H1 (cell line): ENCODE measurements at regions not wholly inside any gene's neighbourhood (a gene's known extent, or its start where the extent isn't known, plus 50 kb on each side); places are given as distances from the start of the nearest gene placed in this dataset.
A peak's percentile ranks its signal among the peaks of the same experiment; 100 is the strongest.

ENCODE experiments used
- CTCF ChIA-PET: fragments of 300-600 bp; sonication (Branson Sonifier 250); formaldehyde crosslinking; loops from one replicate; lab custom pipeline; 2021; ENCODE audit not compliant: partially characterized antibody; lab: Charles Lee
- POLR2A ChIA-PET: fragments of 300-600 bp; sonication (Branson Sonifier 250); formaldehyde crosslinking; loops from one replicate; lab custom pipeline; 2021; ENCODE audit warnings: inconsistent platforms; ENCODE audit not compliant: partially characterized antibody; lab: Charles Lee
- DNase-seq, 2 experiments: peaks; one replicate each; pipeline versions ENCODE4 v3.0.0 to v3.0.0-alpha.2; 2010 to 2022; ENCODE audit warnings: low spot score in 2 of 2, low read depth in 1 of 2, mixed read lengths in 1 of 2
- FAIRE-seq: peaks from 2 replicates; lab custom pipeline; 2011; peaks lifted over from hg19 to GRCh38; lab: Jason Lieb, UNC
- H2AFZ ChIP-seq: 2 replicates; pipeline ENCODE4 v1.8.1; 2012; ENCODE audit warnings: low read length, inconsistent platforms
- H2AK5ac ChIP-seq: 2 replicates; pipeline ENCODE4 v1.6.1; 2013; ENCODE audit warnings: low read depth, low read length
- H2BK120ac ChIP-seq: replicated peaks from 2 replicates; pipeline ENCODE3; 2013; ENCODE audit warnings: low read depth, low read length, inconsistent platforms
- H2BK12ac ChIP-seq: 2 replicates; pipeline ENCODE4 v1.6.1; 2013; ENCODE audit warnings: low read depth, low read length
- H2BK15ac ChIP-seq: 2 replicates; pipeline ENCODE4 v1.6.1; 2013; ENCODE audit warnings: low read length
- H2BK20ac ChIP-seq: 2 replicates; pipeline ENCODE4 v1.6.1; 2013; ENCODE audit warnings: low read length
- H2BK5ac ChIP-seq: 2 replicates; pipeline ENCODE4 v1.6.1; 2013; ENCODE audit warnings: low read depth, low read length
- H3K14ac ChIP-seq: 2 replicates; pipeline ENCODE4 v1.6.1; 2013; ENCODE audit warnings: inconsistent platforms; ENCODE audit not compliant: insufficient read length
- H3K18ac ChIP-seq: 2 replicates; pipeline ENCODE4 v1.6.1; 2013; ENCODE audit warnings: low read length; ENCODE audit errors: extremely low read depth
- H3K23ac ChIP-seq: 2 replicates; pipeline ENCODE4 v1.6.1; 2013; ENCODE audit warnings: inconsistent platforms; ENCODE audit not compliant: insufficient read length
- H3K23me2 ChIP-seq: 2 replicates; pipeline ENCODE4 v1.6.1; 2013; ENCODE audit warnings: low read depth, low read length
- H3K27ac ChIP-seq: 2 replicates; pipeline ENCODE4 v1.6.1; 2011; ENCODE audit warnings: low read depth, low read length, inconsistent platforms
- H3K27me3 ChIP-seq, 4 experiments: replicated peaks in 1 of 4; 1 replicate in 1 of 4; 2 replicates in 3 of 4; pipeline versions ENCODE4 v1.6.1 to v1.8.1; 2011 to 2013; ENCODE audit warnings: low read length in 3 of 4, mild to moderate bottlenecking in 3 of 4, inconsistent platforms in 2 of 4, mixed read lengths in 2 of 4, moderate library complexity in 1 of 4; ENCODE audit not compliant: control insufficient read depth in 3 of 4, insufficient read depth in 3 of 4; ENCODE audit errors: extremely low read depth in 1 of 4
- H3K36me3 ChIP-seq, 4 experiments: 2 replicates each; pipeline versions ENCODE4 v1.6.1 to v1.8.1; 2011 to 2013; ENCODE audit warnings: mild to moderate bottlenecking in 4 of 4, low read length in 3 of 4, moderate library complexity in 2 of 4, control low read depth in 1 of 4, inconsistent platforms in 1 of 4; ENCODE audit not compliant: insufficient read depth in 4 of 4, control insufficient read depth in 2 of 4
- H3K4ac ChIP-seq: replicated peaks from 2 replicates; pipeline ENCODE3; 2013; ENCODE audit warnings: low read length, low read depth, mixed read lengths, inconsistent platforms; ENCODE audit not compliant: insufficient read length
- H3K4me1 ChIP-seq, 4 experiments: replicated peaks in 1 of 4; 1 replicate in 1 of 4; 2 replicates in 3 of 4; pipeline versions ENCODE4 v1.6.1 to v1.8.1; 2011 to 2013; ENCODE audit warnings: low read length in 3 of 4, inconsistent platforms in 2 of 4, mixed read lengths in 1 of 4; ENCODE audit not compliant: insufficient read depth in 4 of 4, control insufficient read depth in 3 of 4
- H3K4me2 ChIP-seq, 2 experiments: 2 replicates each; pipeline versions ENCODE4 v1.6.1 to v1.8.1; 2011 to 2013; ENCODE audit warnings: low read depth in 2 of 2, low read length in 2 of 2, control low read depth in 1 of 2, inconsistent platforms in 1 of 2, mild to moderate bottlenecking in 1 of 2; ENCODE audit not compliant: insufficient read depth in 1 of 2
- H3K4me3 ChIP-seq, 4 experiments: fragments of 200-600, 300-600 bp in 1 of 4; sonication (generic), shearing (Covaris generic), sonication (Bioruptor Twin) in 1 of 4; 2 replicates each; pipeline versions ENCODE4 v1.5.1 to v1.8.1; 2011 to 2016; ENCODE audit warnings: low read length in 4 of 4, low read depth in 3 of 4, control low read depth in 2 of 4, inconsistent platforms in 2 of 4, mild to moderate bottlenecking in 2 of 4, mixed read lengths in 1 of 4, moderate library complexity in 1 of 4; ENCODE audit not compliant: insufficient read depth in 2 of 4; ENCODE audit errors: extremely low read depth in 1 of 4
- H3K56ac ChIP-seq: replicated peaks from 2 replicates; pipeline ENCODE3; 2013; ENCODE audit warnings: low read depth, mild to moderate bottlenecking, mixed read lengths, low read length, inconsistent platforms; ENCODE audit not compliant: insufficient read length
- H3K79me1 ChIP-seq: 2 replicates; pipeline ENCODE4 v1.6.1; 2013; ENCODE audit warnings: low read depth, low read length, control low read depth
- H3K79me2 ChIP-seq, 2 experiments: 2 replicates each; pipeline versions ENCODE4 v1.6.1 to v1.8.1; 2012 to 2013; ENCODE audit warnings: low read length in 2 of 2, mild to moderate bottlenecking in 2 of 2, inconsistent platforms in 1 of 2; ENCODE audit not compliant: insufficient read depth in 2 of 2, control insufficient read depth in 1 of 2
- H3K9ac ChIP-seq, 4 experiments: replicated peaks in 1 of 4; 1 replicate in 1 of 4; 2 replicates in 3 of 4; pipeline versions ENCODE4 v1.6.1 to v1.8.1; 2011 to 2013; ENCODE audit warnings: low read depth in 3 of 4, low read length in 3 of 4, control low read depth in 2 of 4, mild to moderate bottlenecking in 2 of 4, moderate library complexity in 2 of 4, inconsistent platforms in 1 of 4; ENCODE audit errors: extremely low read depth in 1 of 4
- H3K9me3 ChIP-seq, 2 experiments: 2 replicates each; pipeline versions ENCODE4 v1.6.1 to v1.8.1; 2012 to 2013; ENCODE audit warnings: mild to moderate bottlenecking in 2 of 2, moderate library complexity in 2 of 2, control low read depth in 1 of 2, inconsistent platforms in 1 of 2, low read depth in 1 of 2, low read length in 1 of 2, mixed read lengths in 1 of 2; ENCODE audit not compliant: insufficient read depth in 2 of 2
- H4K20me1 ChIP-seq, 2 experiments: replicated peaks in 1 of 2; 2 replicates each; pipeline versions ENCODE3 to v1.8.1; 2011 to 2013; ENCODE audit warnings: inconsistent platforms in 2 of 2, low read length in 2 of 2, mild to moderate bottlenecking in 1 of 2; ENCODE audit not compliant: insufficient read depth in 2 of 2, control insufficient read depth in 1 of 2
- H4K5ac ChIP-seq: 2 replicates; pipeline ENCODE4 v1.6.1; 2013; ENCODE audit warnings: low read length, low read depth, mixed read lengths, inconsistent platforms; ENCODE audit not compliant: insufficient read length
- H4K8ac ChIP-seq: 2 replicates; pipeline ENCODE4 v1.8.0; 2013; ENCODE audit warnings: mild to moderate bottlenecking, moderate library complexity, low read length, inconsistent platforms; ENCODE audit not compliant: insufficient read depth; ENCODE audit errors: extremely low read depth
- H4K91ac ChIP-seq: replicated peaks from 2 replicates; pipeline ENCODE3; 2013; ENCODE audit warnings: low read length, mixed read lengths, inconsistent platforms; ENCODE audit not compliant: insufficient read length
- BACH1 ChIP-seq: IDR thresholded peaks from 2 replicates; pipeline ENCODE4 v1.6.1; 2012; ENCODE audit warnings: low read length, improper control_type of control experiment
- CBX8 ChIP-seq: fragments of 300-800, 300-1000 bp; sonication (generic); IDR thresholded peaks from 2 replicates; pipeline ENCODE4 v1.7.1; 2016; ENCODE audit warnings: low read depth, low read length, borderline replicate concordance
- CHD1 ChIP-seq: IDR thresholded peaks from 2 replicates; pipeline ENCODE4 v1.6.1; 2012; ENCODE audit warnings: low read depth, low read length, improper control_type of control experiment
- GTF2F1 ChIP-seq: IDR thresholded peaks from 2 replicates; pipeline ENCODE4 v1.6.1; 2012; ENCODE audit warnings: low read depth, low read length, improper control_type of control experiment, borderline replicate concordance
- KDM4A ChIP-seq: IDR thresholded peaks from one replicate; pipeline ENCODE4 v1.7.1; 2012; ENCODE audit warnings: low read depth, mild to moderate bottlenecking, moderate library complexity, low read length, inconsistent platforms; ENCODE audit not compliant: severe bottlenecking
- NRF1 ChIP-seq: IDR thresholded peaks from 2 replicates; pipeline ENCODE4 v1.6.1; 2011; ENCODE audit warnings: mild to moderate bottlenecking, low read depth, low read length, improper control_type of control experiment
- SIRT6 ChIP-seq: IDR thresholded peaks from one replicate; pipeline ENCODE4 v1.7.1; 2012; ENCODE audit warnings: low read length, inconsistent platforms
- SP2 ChIP-seq: IDR thresholded peaks from 2 replicates; pipeline ENCODE4 v1.6.1; 2012; ENCODE audit warnings: mild to moderate bottlenecking, low read length, inconsistent platforms
- SUZ12 ChIP-seq: fragments of 200-600 bp; sonication (generic); IDR thresholded peaks from 2 replicates; pipeline ENCODE4 v1.6.1; 2012; ENCODE audit warnings: mild to moderate bottlenecking, inconsistent platforms, low read length, moderate library complexity, mixed read lengths
- TBP ChIP-seq: IDR thresholded peaks from 2 replicates; pipeline ENCODE4 v1.6.1; 2011; ENCODE audit warnings: low read depth, low read length, improper control_type of control experiment
- TCF12 ChIP-seq: IDR thresholded peaks from 2 replicates; pipeline ENCODE4 v1.6.1; 2011; ENCODE audit warnings: low read depth, mild to moderate bottlenecking, low read length
- YY1 ChIP-seq: IDR thresholded peaks from 2 replicates; pipeline ENCODE4 v1.6.1; 2011; ENCODE audit warnings: low read depth, mild to moderate bottlenecking, low read length
- WGBS, 2 experiments: shearing (Covaris generic) in 1 of 2; methylation state at CpG; one replicate each; pipeline versions ENCODE4 v1.1.6 to v1.1.7; 2013 to 2015; ENCODE audit warnings: low lambda C conversion rate in 2 of 2, mixed read lengths in 2 of 2, inconsistent platforms in 1 of 2, low coverage in 1 of 2, missing lambda C conversion rate in 1 of 2; ENCODE audit not compliant: insufficient replicate concordance in 2 of 2, insufficient coverage in 1 of 2, insufficient read length in 1 of 2; ENCODE audit errors: extremely low coverage in 1 of 2, missing lambda C conversion rate in 1 of 2; 5-methylcytosine and 5-hydroxymethylcytosine counted together
- TF ChIP-seq, protein P1 (sequence below): IDR thresholded peaks from 2 replicates; pipeline ENCODE4 v1.6.1; 2011; ENCODE audit warnings: low read depth, mild to moderate bottlenecking, low read length; ENCODE audit not compliant: insufficient read depth

DNA sequence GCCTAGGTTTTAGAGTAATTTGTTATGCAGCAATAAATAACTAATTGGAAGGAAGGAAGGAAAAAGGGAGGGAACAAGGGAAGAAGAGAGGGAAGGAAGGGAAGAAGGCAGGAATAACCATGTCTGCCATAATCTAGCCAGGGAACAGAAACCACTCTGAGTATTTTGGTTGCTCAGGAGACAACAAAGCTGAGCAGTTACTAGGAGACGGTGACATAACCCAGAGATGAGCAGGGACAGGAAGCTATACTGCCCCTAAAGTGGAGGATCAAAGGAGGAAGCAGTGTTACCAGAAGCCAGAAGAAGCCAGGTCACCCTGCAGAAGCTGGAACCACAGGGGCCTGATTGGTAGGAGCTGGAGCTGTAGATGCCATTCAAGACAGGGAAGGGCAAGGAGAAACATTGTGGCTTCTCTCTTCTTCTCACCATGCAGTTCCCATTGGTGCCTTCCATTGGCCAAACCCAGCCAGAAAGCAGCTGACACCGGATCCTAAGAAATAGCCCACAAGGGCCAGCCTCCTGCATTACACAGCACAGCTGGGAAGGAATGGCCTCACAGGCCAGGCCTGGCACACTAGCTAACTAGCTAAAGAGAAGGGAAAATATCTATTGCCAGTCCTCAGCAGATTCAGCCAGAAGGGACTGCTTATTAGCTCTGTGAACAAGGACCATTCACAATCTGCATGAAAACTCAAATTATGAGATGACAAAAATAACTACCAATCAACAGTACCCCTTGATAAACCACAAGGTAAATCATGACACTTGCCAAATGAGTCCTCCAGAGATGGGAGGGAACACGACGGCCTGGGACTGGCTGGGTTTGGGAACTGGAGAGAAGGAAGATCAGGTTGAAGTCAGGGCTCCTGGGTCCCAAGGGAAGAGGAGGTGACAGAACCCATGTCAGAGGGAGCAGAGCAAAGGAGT lies 184.5 kb upstream of the NFE2L3 start:
- no peak overlapping the region for H3K56ac ChIP-seq
- ChIA-PET POLR2A (interaction anchor here (0.6 to 1.3 kb wide), 2 partner anchors 20 to 49 kb away, joined by 3 read pairs; no protein-coding TSS in a partner anchor), CTCF (interaction anchor here (0.9 to 1.9 kb wide), 3 partner anchors 26 to 402 kb away, joined by 3 to 4 read pairs (median 4); no protein-coding TSS in a partner anchor)
- no peaks in the 10 kb centered on the region for H3K27me3 ChIP-seq
- H3K4ac ChIP-seq = no peak overlapping the region
- no peak overlapping the region for H2BK20ac ChIP-seq
- no peak overlapping the region for H2BK120ac ChIP-seq
- no peaks in the 10 kb centered on the region for H3K79me1 ChIP-seq
- H4K91ac ChIP-seq = no peak overlapping the region
- no peaks in the 10 kb centered on the region for H3K9me3 ChIP-seq
- no peaks in the 10 kb centered on the region for H3K4me1 ChIP-seq
- no peak overlapping the region for H2AFZ ChIP-seq
- no peaks in the 10 kb centered on the region for H3K79me2 ChIP-seq
- no peak overlapping the region for H3K14ac ChIP-seq
- WGBS, 2 experiments = 84% methylated on average over 4 of the region's 4 CpGs; no CpG with 5 or more reads in 1 of the 2 experiments
- no peak overlapping the region for H3K18ac ChIP-seq
- FAIRE-seq (no peak), DNase-seq (no peak)
- H2AK5ac ChIP-seq = no peak overlapping the region
- no peaks in the 10 kb centered on the region for H3K36me3 ChIP-seq
- H3K27ac ChIP-seq = no peak overlapping the region
- no peak overlapping the region for H4K8ac ChIP-seq
- H3K9ac ChIP-seq = no peak overlapping the region
- H2BK15ac ChIP-seq = 0 out of 2 replicates have a peak overlapping the region, but pooled peaks have one; percentile 6
- no peak overlapping the region for H4K5ac ChIP-seq
- H3K23ac ChIP-seq = no peak overlapping the region
- no peak overlapping the region for H2BK12ac ChIP-seq
- H3K4me3 ChIP-seq = no peak overlapping the region
- no peaks in the 10 kb centered on the region for H4K20me1 ChIP-seq
- H2BK5ac ChIP-seq = no peak overlapping the region
- H3K4me2 ChIP-seq = no peak overlapping the region
- no peaks in the 10 kb centered on the region for H3K23me2 ChIP-seq
- no peak for TF ChIP-seq GTF2F1
- no peak for TF ChIP-seq CBX8
- TF ChIP-seq SP2 = no peak
- TF ChIP-seq BACH1 = no peak
- no peak for TF ChIP-seq KDM4A
- TF ChIP-seq NRF1 = no peak
- TF ChIP-seq YY1 = no peak
- TF ChIP-seq TBP = no peak
- TF ChIP-seq SIRT6 = no peak
- TF ChIP-seq, protein P1, sequence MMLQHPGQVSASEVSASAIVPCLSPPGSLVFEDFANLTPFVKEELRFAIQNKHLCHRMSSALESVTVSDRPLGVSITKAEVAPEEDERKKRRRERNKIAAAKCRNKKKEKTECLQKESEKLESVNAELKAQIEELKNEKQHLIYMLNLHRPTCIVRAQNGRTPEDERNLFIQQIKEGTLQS = no peak
- TF ChIP-seq TCF12 = no peak
- no peak for TF ChIP-seq CHD1
- no peak for TF ChIP-seq SUZ12
